Fibroblast of skin of left quadriceps (primary cell): ENCODE measurements at regions not wholly inside any gene's neighbourhood (a gene's known extent, or its start where the extent isn't known, plus 50 kb on each side); places are given as distances from the start of the nearest gene placed in this dataset.
A peak's percentile ranks its signal among the peaks of the same experiment; 100 is the strongest.

Source experiments
- DNase-seq, 2 experiments: peaks; one replicate each; pipeline ENCODE4 v3.0.0-alpha.2; 2013; ENCODE audit warnings: low read depth in 2 of 2

- no peak for DNase-seq
Observed at GRCh38 chr21:18460979-18461378, 57.4 kb upstream of the TMPRSS15 start.

GRCh38 chr21:18461743-18462142, 58.2 kb upstream of the TMPRSS15 start:
- DNase-seq, result no peak

DNA sequence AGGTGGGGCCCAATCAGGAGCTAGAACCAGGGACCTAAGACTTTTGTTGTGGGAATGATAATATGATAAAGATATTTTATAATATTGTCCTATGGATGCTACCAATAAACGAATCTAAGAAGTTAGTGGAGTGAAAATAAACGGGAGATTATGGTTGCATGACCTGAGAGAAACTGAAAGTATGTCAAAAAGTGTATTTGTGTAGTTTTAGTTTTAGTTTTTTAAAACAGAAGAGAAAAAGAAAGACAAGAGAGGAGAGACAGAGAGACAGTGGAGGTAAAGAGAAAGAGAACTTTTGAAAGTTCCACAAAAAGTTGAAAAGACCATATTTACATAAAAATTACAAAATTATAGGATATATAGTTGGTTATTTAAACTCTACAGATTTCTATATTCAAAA, 64.1 kb upstream of the TMPRSS15 start:
- no peak for DNase-seq

GRCh38 chr21:18468790-18469189, 65.2 kb upstream of the TMPRSS15 start:
- DNase-seq, result peak in 1 of 2 experiments; percentile 3

DNA sequence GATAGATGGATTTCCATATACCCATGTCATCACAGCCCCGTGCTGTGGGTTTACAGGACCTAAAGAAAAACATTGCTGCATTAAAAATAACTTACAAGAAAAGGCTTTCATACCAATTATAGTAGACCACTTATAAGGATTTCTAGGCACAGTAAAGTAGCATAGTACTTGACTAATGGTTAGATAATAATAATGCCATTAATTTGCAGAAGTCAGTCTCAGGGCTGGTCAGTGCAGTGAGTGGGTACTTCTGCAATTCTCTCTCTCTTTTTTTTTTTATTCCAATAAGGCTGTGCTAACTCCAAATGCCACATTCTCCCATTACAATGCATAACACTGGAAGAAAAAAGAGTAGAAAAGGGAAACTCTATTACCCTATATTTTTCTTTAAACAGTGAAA, 73.1 kb upstream of the TMPRSS15 start:
- DNase-seq, result no peak

GRCh38 chr21:18477043-18477442, 73.5 kb upstream of the TMPRSS15 start:
- DNase-seq, result no peak

GRCh38 chr21:18478513-18478912, 74.9 kb upstream of the TMPRSS15 start:
- no peak for DNase-seq

DNA sequence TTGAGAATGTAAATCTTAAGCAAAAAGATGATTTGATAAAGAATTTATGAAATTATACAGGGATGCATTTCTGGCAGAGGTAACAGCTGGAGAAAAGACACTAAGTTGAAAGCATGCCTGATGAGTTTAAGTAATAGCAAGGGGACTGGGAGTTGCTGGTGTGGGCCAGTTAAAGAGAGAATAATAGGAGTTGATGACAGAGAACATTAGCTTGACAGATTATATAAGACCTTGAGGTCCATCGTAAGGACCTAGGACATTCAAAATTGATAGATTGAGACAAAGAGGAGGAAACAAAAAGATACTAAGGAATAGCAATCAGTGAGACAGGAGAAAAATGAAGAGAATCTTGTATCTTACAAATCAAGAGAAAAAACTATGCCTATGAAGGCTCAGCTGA, 84.7 kb upstream of the TMPRSS15 start:
- DNase-seq, result no peak

DNA sequence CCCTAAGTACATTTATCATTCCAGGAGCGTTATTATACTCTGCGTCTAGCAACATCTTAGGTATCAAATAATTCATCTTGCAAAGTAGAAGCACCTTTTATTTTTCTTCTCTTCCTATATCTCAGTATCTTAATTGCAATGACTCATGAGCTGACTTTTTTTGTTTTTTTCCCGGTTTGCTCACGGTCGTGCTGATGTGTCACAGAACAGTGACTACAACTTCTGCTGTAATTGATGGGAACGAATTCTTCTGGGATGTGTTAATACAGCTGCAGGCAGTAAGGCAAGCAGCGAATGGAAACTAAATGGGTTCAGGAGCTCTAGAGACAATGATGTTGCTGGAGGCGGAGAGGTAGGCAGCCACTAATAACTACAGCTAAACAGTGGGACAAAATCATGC, 89.8 kb upstream of the TMPRSS15 start:
- peak; percentile 68 to 76 for DNase-seq

GRCh38 chr21:18495523-18495922, 91.9 kb upstream of the TMPRSS15 start:
- no peak for DNase-seq

DNA sequence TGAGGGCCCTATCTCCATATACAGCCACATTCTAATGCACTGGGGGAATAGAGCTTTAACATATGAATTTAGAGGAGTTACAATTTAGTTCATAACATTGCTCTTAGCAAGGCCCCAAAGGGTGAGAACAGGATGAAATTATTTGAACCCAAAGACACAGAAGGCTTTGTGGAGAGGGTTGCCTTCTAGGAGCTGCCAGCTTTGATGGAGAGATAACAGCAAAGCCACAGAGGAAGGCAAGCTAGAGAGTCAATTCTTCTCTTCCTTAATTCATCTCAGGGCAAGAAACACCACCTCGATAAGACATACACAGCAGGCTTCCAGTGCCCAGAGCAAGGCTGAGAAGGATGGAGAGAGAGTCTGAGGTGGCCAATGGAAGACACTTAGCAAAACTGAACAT, 94.8 kb upstream of the TMPRSS15 start:
- no peak for DNase-seq

- DNase-seq, result peak; percentile 27 to 29
Observed at GRCh38 chr21:18499761-18500376, 96.3 kb upstream of the TMPRSS15 start.

DNA sequence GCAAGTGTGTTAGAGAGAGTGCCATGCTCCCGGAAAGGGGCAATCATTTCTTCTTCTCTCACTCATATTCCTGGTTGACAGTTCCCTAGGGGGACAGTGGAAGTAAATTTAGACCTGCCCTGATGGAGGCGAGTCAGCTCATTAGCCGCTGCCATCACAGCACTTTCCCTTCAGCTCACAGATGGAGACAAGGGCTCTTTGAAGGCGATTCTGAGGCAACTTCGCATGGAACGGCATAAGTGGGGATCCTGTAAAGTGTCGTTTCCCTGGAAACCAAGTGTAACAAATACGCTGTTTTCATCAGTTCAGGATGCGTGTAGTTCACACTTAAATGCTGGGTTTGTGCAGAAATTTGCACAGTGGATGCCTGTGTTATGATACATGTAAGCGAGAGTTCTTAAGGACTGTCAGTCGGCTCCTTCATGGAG, 114.5 kb upstream of the TMPRSS15 start:
- DNase-seq, result no peak

GRCh38 chr21:18521204-18521603, 117.6 kb upstream of the TMPRSS15 start:
- DNase-seq, result no peak

GRCh38 chr21:18522181-18522972, 118.8 kb upstream of the TMPRSS15 start:
- no peak for DNase-seq

- DNase-seq, result no peak
Observed at GRCh38 chr21:18524097-18524880, 120.7 kb upstream of the TMPRSS15 start.

DNA sequence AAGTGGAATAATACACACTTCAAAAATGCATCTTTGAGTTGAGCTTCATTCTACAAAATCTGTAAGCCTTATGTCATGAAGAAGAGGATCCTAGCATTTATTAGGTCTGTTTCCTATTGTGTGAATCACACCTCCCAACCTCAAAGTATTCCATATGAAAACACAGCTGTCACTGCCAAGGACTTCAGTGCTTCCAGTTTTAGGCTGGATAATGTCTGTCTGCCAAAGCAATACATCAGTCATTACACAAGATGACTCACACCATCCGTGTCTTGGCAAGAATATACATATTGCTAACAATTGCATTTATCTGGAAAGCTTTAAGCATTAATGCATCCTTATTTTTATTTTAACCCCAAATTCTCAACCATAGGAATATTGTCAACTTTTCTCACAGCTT, 125.7 kb upstream of the TMPRSS15 start:
- DNase-seq, result peak; percentile 97

GRCh38 chr21:18542081-18542480, 138.5 kb upstream of the TMPRSS15 start:
- DNase-seq, result no peak

DNA sequence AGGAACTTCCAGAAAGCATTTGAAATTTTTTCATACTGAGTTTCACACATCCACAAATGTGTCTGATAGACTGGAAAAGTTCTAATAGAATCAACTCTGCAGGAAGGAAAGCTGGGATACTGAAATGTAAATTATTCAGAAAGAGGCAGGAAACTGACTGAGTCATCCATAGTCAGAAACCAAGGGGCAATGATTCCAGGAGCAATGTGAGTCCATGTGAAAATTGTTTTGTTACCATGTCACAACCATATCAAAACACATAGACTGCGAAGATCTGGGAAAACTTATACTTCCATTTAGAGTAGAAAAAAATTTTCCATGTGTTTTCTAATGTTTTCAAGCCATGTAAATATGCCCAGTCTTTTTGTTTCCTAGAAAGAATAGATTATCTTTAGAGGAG, 142.3 kb upstream of the TMPRSS15 start:
- peak; percentile 57 to 61 for DNase-seq

GRCh38 chr21:18547347-18547746, 143.8 kb upstream of the TMPRSS15 start:
- no peak for DNase-seq

- no peak for DNase-seq
Observed at GRCh38 chr21:18548249-18548648, 144.7 kb upstream of the TMPRSS15 start.

DNA sequence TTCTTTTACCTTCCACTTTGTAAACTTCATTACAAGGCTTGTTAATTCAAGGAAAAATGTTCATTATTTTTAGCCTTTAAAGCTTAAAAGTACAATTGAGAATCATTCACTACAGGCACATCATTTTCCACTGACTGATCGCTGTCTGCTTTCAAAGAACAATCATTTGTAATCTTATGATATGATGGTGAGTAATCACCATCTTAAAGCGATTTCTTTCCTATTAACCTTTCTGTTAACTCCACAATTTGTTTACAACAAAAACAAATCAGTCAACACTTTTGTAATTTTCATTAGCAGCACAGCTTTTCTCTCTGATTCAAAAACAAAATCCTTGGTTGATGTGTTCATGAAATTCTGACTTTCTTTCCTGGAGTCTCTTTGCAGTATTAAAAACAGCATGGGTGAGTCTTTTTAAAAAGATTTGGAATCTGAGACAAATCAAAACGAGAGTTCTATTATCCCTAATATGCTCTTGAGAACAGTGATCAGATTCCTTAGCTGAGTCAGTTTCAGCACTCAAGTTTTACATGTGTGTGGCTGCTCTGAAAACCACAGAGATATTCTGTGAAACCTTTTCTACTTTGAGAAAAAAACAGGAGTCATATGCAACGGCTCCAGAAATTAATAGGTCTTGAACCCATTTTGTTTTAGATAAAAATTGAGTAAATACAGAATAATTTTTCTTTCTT, 145.8 kb upstream of the TMPRSS15 start:
- DNase-seq, result peak; percentile 47 to 53
